Mucosa of descending colon (tissue), 3 donors: ENCODE measurements at regions not wholly inside any gene's neighbourhood (a gene's known extent, or its start where the extent isn't known, plus 50 kb on each side); places are given as distances from the start of the nearest gene placed in this dataset.
"Not testable (repeated sequence)": the region's sequence is repeated elsewhere in the genome, so short reads cannot be mapped to it uniquely, and the experiment has no call there.

Source experiments
- ATAC-seq: fragments of 200-7000 bp; cut with Tn5 transposase; one replicate; pipeline ENCODE4 v1.9.1; 2020; ENCODE audit warnings: mild to moderate bottlenecking, moderate library complexity
- DNase-seq, 3 donors: peaks; one replicate each; pipeline ENCODE4 v3.0.0-alpha.2; 2020
- H3K36me3 ChIP-seq: fragments of 200-600 bp; one replicate; pipeline ENCODE4 v1.8.0; 2021; ENCODE audit warnings: low read depth, mild to moderate bottlenecking
- H3K4me1 ChIP-seq: fragments of 200-600 bp; one replicate; pipeline ENCODE4 v1.8.0; 2021; ENCODE audit warnings: low read depth, mild to moderate bottlenecking
- H3K4me3 ChIP-seq: fragments of 200-600 bp; one replicate; pipeline ENCODE4 v1.8.0; 2021; ENCODE audit warnings: mild to moderate bottlenecking
- H3K9me3 ChIP-seq: fragments of 200-600 bp; one replicate; pipeline ENCODE4 v1.8.0; 2021; ENCODE audit warnings: mild to moderate bottlenecking
- intact Hi-C, 2 donors: fragments of 100-400 bp; cut with DNase I in 1 of 2; cut with micrococcal nuclease in 1 of 2; formaldehyde crosslinking; loops; one replicate each; pipeline versions ENCODE4 v1.11.0 to v1.11.1; 2022; cut with DNase I, micrococcal nuclease
- TF ChIP-seq, protein P1 (sequence below): fragments of 200-600 bp; IDR thresholded peaks from one replicate; pipeline ENCODE4 v1.8.0; 2022; ENCODE audit warnings: antibody characterized with exemption, mild to moderate bottlenecking
- donor health status: DM: no; HTN: no; CAD: no; lungs with moderate emphysema.
- donor health status: DM: no; HTN: no; CAD: no.
- donor health status: DM: no; HTN: yes; CAD: no.

- ATAC-seq (peak; percentile 57), DNase-seq (peak in 1 of 3 donors; percentile 55)
- H3K9me3 ChIP-seq = no peaks in the 10 kb centered on the region
- no peaks in the 10 kb centered on the region for H3K4me1 ChIP-seq
- intact Hi-C loops = no loop called here
- TF ChIP-seq, protein P1, sequence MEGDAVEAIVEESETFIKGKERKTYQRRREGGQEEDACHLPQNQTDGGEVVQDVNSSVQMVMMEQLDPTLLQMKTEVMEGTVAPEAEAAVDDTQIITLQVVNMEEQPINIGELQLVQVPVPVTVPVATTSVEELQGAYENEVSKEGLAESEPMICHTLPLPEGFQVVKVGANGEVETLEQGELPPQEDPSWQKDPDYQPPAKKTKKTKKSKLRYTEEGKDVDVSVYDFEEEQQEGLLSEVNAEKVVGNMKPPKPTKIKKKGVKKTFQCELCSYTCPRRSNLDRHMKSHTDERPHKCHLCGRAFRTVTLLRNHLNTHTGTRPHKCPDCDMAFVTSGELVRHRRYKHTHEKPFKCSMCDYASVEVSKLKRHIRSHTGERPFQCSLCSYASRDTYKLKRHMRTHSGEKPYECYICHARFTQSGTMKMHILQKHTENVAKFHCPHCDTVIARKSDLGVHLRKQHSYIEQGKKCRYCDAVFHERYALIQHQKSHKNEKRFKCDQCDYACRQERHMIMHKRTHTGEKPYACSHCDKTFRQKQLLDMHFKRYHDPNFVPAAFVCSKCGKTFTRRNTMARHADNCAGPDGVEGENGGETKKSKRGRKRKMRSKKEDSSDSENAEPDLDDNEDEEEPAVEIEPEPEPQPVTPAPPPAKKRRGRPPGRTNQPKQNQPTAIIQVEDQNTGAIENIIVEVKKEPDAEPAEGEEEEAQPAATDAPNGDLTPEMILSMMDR = no peak
- H3K36me3 ChIP-seq = no peaks in the 10 kb centered on the region
- H3K4me3 ChIP-seq = no peak overlapping the region
Measured at GRCh38 chr12:127964717-127965116, 302.3 kb upstream of the TMEM132C start.

DNA sequence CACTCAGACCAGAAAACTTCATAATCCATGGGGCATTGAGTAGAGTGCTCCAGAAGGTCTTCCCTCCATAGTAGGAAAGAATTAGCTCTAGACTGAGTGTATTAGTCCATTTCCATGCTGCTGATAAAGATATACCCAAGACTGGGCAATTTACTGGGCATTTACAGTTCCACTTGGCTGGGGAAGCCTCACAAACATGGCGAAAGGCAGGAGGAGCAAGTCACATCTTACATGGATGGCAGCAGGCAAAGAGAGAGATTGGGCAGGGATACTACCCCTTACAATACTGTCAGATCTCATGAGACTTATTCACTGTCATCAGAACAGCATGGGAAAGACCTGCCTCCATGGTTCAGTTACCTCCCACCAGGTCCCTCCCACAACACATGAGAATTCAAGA is 300.6 kb upstream of the TMEM132C start:
- Histone ChIP-seq H3K36me3 (no peaks in the 10 kb centered on the region), H3K4me1 (no peaks in the 10 kb centered on the region), H3K9me3 (no peaks in the 10 kb centered on the region), H3K4me3 (no peak overlapping the region)
- intact Hi-C loops = no loop called here
- DNase-seq (no peak), ATAC-seq (no peak)
- TF ChIP-seq, protein P1 = no peak

GRCh38 chr12:127970491-127970890 is 296.5 kb upstream of the TMEM132C start:
- ATAC-seq = no peak
- no peak overlapping the region for H3K4me3 ChIP-seq
- H3K9me3 ChIP-seq = no peaks in the 10 kb centered on the region
- intact Hi-C loops = no loop called here
- TF ChIP-seq, protein P1 = no peak
- no peaks in the 10 kb centered on the region for H3K4me1 ChIP-seq
- H3K36me3 ChIP-seq = no peaks in the 10 kb centered on the region
- DNase-seq = no peak

DNA sequence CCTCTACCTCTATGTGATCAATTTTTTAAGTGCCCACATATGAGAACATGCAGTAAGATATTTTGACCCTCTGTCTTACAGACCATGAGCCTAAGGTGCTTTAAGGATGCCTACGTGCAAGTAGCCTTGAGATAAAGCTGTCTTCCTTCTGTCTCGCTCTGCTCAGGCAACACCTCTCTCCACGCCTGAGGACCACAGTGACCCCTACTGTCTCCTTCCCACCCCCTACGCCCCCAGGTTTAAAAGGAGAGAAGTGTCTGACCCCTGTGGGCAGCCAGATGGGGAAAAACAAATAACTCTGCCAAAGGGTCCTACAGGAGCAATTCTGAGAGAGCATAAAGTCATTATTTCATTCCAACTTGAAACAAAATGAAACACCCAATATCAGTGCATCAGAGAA is 286.4 kb upstream of the TMEM132C start:
- Histone ChIP-seq H3K4me1 (no peaks in the 10 kb centered on the region), H3K4me3 (no peak overlapping the region), H3K36me3 (no peaks in the 10 kb centered on the region), H3K9me3 (no peaks in the 10 kb centered on the region)
- DNase-seq = no peak
- TF ChIP-seq, protein P1 = no peak
- intact Hi-C loops = no loop called here
- ATAC-seq = no peak

DNA sequence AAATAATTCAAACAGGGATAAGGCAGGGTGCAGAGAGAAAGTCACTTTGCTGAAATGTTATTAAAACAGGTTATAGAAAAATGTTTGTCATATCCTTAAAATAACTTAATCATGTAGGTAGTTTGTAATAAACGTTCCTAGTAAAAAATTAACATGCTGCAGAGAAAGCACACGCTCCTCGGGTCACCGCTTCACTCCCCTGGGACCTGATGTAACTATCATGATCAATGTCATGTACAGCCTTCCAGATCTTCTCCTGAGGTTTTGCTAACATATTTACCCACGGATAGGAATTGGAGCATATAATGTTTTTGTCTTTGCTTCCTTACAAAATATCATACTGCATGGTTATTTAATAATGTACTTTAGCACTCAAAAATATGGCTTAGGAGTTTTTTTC is 285.1 kb upstream of the TMEM132C start:
- ATAC-seq = no peak
- Histone ChIP-seq H3K36me3 (no peaks in the 10 kb centered on the region), H3K4me3 (no peak overlapping the region), H3K4me1 (no peaks in the 10 kb centered on the region), H3K9me3 (no peaks in the 10 kb centered on the region)
- DNase-seq = no peak
- intact Hi-C loops = no loop called here
- TF ChIP-seq, protein P1 = no peak

DNA sequence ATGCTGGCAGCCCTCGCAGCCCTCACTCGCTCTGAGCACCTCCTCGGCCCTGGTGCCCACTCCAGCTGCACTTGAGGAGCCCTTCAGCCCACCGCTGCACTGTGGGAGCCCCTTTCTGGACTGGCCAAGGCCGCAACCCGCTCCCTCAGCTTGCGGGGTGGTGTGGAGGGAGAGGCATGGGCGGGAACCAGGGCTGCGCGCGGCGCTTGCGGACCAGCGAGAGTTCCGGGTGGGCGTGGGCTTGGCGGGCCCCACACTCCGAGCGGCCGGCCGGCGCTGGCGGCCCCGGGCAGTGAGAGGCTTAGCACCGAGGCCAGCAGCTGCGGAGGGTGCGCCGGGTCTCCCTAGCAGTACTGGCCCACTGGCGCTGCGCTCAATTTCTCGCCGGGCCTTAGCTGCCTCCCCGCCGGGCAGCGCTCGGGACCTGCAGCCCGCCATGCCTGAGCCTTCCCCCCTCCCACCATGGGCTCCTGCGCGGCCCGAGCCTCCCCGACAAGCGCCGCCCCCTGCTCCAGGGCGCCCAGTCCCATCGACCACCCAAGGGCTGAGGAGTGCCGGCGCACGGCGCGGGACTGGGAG is 283.7 kb upstream of the TMEM132C start:
- H3K9me3 ChIP-seq, H3K4me1 ChIP-seq, H3K4me3 ChIP-seq, intact Hi-C loops, ATAC-seq, H3K36me3 ChIP-seq, DNase-seq: not testable (repeated sequence)
